Calu3 (cell line): ENCODE measurements at regions not wholly inside any gene's neighbourhood (a gene's known extent, or its start where the extent isn't known, plus 50 kb on each side); places are given as distances from the start of the nearest gene placed in this dataset.

Experiments
- BruUV-seq: library from RNA; stranded (reverse); fragments of 400-500 nt; replicated peaks from 2 replicates; lab custom pipeline; 2021; lab: Mats Ljungman, UMichigan
- CTCF ChIA-PET: fragments of 300-600 bp; sonication (Branson Sonifier 250); formaldehyde crosslinking; loops from one replicate; lab custom pipeline; 2022; ENCODE audit warnings: antibody characterized with exemption; lab: Charles Lee
- DNase-seq: peaks from one replicate; pipeline ENCODE4 v3.0.0; 2022
- H3K27ac Mint-ChIP-seq: one replicate; pipeline ENCODE4 v1.8.0; 2022; ENCODE audit warnings: mixed read lengths; ENCODE audit not compliant: unreplicated experiment
- H3K27me3 Mint-ChIP-seq: one replicate; pipeline ENCODE4 v1.8.0; 2022; ENCODE audit warnings: mixed read lengths; ENCODE audit not compliant: unreplicated experiment
- H3K36me3 Mint-ChIP-seq: one replicate; pipeline ENCODE4 v1.8.0; 2022; ENCODE audit warnings: mild to moderate bottlenecking, moderate library complexity, mixed read lengths; ENCODE audit not compliant: insufficient read depth, unreplicated experiment
- H3K4me1 Mint-ChIP-seq: one replicate; pipeline ENCODE4 v1.8.0; 2022; ENCODE audit warnings: mild to moderate bottlenecking, low read depth, mixed read lengths; ENCODE audit not compliant: unreplicated experiment
- H3K4me3 Mint-ChIP-seq: one replicate; pipeline ENCODE4 v1.8.0; 2022; ENCODE audit warnings: mild to moderate bottlenecking, low read depth, moderate library complexity, mixed read lengths; ENCODE audit not compliant: unreplicated experiment
- H3K9me3 Mint-ChIP-seq: one replicate; pipeline ENCODE4 v1.8.0; 2022; ENCODE audit warnings: low read depth, mixed read lengths; ENCODE audit not compliant: unreplicated experiment
- intact Hi-C: fragments of 100-400 bp; cut with micrococcal nuclease; formaldehyde crosslinking; loops from one replicate; pipeline ENCODE4 v1.10.0; 2022; ENCODE audit not compliant: unreplicated experiment
- TF ChIP-seq, protein P1 (sequence below): fragments of 200-600 bp; IDR thresholded peaks from one replicate; pipeline ENCODE4 v1.8.0; 2022; ENCODE audit warnings: antibody characterized with exemption; ENCODE audit not compliant: unreplicated experiment

DNA sequence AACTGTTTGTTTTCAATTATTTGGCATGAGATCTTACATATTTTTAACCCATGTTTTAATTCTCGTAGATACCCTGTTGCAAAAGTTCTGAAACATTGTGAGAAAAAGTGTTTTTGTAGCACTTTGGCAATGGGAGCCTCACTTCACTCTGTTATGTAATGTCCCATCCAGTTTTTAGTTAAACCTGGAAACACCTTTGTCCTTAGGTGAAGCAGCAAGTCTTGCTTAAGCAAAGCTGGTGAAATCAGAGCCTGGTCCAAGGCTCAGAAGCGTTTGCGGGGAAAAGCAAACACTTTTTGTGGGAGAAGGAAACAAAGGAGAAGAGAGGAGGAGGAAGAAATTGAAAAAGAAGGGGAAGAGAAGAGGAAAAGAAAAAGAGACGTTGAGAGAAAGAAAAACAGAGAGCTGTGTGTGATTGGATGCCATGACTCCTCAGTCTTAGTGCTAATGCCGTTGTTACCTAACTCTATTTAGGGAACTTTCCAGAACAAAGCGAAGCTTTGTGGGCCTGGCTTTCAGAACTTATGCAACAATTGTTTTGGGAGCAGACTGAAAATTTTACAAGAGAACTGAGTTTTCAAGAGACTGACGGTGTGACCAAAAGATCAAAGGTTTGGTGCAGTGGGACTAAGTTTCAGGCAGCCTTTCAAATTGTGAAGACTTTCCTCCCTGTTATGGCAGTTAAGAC, 93.1 kb downstream of the NTMT2 start:
- TF ChIP-seq, protein P1, sequence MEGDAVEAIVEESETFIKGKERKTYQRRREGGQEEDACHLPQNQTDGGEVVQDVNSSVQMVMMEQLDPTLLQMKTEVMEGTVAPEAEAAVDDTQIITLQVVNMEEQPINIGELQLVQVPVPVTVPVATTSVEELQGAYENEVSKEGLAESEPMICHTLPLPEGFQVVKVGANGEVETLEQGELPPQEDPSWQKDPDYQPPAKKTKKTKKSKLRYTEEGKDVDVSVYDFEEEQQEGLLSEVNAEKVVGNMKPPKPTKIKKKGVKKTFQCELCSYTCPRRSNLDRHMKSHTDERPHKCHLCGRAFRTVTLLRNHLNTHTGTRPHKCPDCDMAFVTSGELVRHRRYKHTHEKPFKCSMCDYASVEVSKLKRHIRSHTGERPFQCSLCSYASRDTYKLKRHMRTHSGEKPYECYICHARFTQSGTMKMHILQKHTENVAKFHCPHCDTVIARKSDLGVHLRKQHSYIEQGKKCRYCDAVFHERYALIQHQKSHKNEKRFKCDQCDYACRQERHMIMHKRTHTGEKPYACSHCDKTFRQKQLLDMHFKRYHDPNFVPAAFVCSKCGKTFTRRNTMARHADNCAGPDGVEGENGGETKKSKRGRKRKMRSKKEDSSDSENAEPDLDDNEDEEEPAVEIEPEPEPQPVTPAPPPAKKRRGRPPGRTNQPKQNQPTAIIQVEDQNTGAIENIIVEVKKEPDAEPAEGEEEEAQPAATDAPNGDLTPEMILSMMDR, result no peak
- H3K9me3 Mint-ChIP-seq, result no peaks in the 10 kb centered on the region
- intact Hi-C loops, result no loop called here
- CTCF ChIA-PET, result no interaction called here
- H3K36me3 Mint-ChIP-seq, result no peaks in the 10 kb centered on the region
- H3K4me1 Mint-ChIP-seq, result no peaks in the 10 kb centered on the region
- DNase-seq, result no peak
- no TSS peak for BruUV-seq
- no peaks in the 10 kb centered on the region for H3K27me3 Mint-ChIP-seq
- no peak overlapping the region for H3K27ac Mint-ChIP-seq
- H3K4me3 Mint-ChIP-seq, result no peak overlapping the region

DNA sequence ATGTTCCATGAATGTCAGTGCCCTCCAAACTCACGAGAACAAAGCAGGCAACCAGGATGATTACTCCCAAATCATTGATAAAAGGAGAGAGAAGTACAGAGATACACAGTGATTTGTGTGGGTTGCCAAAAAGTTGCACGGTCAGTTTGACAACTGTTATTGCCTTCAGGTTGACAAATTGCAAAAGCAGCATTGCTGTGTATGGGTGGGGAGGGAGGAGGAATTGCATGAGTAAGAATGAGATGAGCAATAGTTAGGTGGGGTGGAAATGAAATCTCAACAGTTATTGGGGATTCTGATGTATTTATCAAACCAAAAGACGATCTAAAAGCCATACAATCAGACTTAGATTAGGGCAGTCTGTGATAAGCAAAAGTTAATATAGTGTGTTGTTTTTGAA, 93.7 kb downstream of the NTMT2 start:
- Mint-ChIP-seq H3K27ac (no peak overlapping the region), H3K4me3 (no peak overlapping the region), H3K9me3 (no peaks in the 10 kb centered on the region), H3K36me3 (no peaks in the 10 kb centered on the region), H3K4me1 (no peaks in the 10 kb centered on the region), H3K27me3 (no peaks in the 10 kb centered on the region)
- intact Hi-C loops, result no loop called here
- DNase-seq, result no peak
- CTCF ChIA-PET, result no interaction called here
- TF ChIP-seq, protein P1, result no peak
- no TSS peak for BruUV-seq

DNA sequence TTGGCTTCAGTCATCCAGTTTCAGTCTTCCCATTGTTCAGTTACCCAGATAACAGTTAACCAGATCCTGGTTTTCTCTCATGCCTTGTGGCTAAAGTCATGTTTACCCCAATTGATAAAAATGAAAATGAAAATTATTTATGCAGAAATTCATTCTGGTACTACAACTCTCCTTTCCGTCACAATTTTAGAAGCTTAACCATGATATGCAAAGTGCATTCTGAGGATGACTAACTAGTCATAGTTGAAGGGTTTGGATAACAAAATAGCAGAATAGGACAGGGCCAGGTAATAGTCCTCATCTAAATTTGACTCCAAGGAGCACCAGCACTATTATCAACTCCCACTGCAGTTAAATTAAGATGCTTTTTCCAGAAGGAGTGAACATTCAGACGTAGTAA, 94.7 kb downstream of the NTMT2 start:
- no peak overlapping the region for H3K4me3 Mint-ChIP-seq
- TF ChIP-seq, protein P1, result no peak
- intact Hi-C loops, result no loop called here
- no peaks in the 10 kb centered on the region for H3K4me1 Mint-ChIP-seq
- no TSS peak for BruUV-seq
- H3K27ac Mint-ChIP-seq, result no peak overlapping the region
- CTCF ChIA-PET, result no interaction called here
- H3K36me3 Mint-ChIP-seq, result no peaks in the 10 kb centered on the region
- H3K9me3 Mint-ChIP-seq, result no peaks in the 10 kb centered on the region
- H3K27me3 Mint-ChIP-seq, result no peaks in the 10 kb centered on the region
- no peak for DNase-seq

DNA sequence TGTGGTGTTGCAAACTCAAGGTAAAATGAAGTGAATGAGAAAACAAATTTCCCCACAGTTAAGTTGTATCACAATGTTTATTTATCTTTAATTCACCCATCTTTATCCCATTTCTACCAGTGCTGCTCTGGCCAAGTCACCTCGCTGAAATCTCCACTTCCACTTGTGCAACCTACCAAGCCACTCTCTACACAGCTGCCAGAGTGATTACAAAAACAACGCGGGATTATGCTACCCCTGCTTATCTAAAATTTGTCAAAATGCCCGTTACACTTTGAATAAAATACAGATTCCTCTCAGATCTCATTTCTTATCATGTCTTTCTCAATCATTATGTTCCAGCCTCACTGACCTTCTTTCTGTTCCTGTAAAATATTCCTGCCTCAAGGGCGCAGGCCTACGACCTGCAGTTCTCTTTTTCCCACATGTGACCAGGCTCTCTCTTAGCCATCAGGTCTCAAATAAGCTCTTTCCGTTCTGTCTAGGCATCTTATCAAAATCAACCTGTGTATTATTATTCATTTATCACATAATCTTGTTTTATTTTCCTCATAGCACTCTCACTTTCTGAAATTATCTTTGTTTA, 95.6 kb downstream of the NTMT2 start:
- CTCF ChIA-PET, result no interaction called here
- no peaks in the 10 kb centered on the region for H3K27me3 Mint-ChIP-seq
- no peaks in the 10 kb centered on the region for H3K4me1 Mint-ChIP-seq
- no TSS peak for BruUV-seq
- H3K27ac Mint-ChIP-seq, result no peak overlapping the region
- no peak overlapping the region for H3K4me3 Mint-ChIP-seq
- no peak for DNase-seq
- TF ChIP-seq, protein P1, result no peak
- intact Hi-C loops, result no loop called here
- H3K9me3 Mint-ChIP-seq, result no peaks in the 10 kb centered on the region
- no peaks in the 10 kb centered on the region for H3K36me3 Mint-ChIP-seq
